SK-N-DZ (cell line): ENCODE measurements at regions not wholly inside any gene's neighbourhood (a gene's known extent, or its start where the extent isn't known, plus 50 kb on each side); places are given as distances from the start of the nearest gene placed in this dataset.
"Not testable (repeated sequence)": the region's sequence is repeated elsewhere in the genome, so short reads cannot be mapped to it uniquely, and the experiment has no call there.

Experiments used
- DNase-seq: peaks from one replicate; pipeline ENCODE4 v3.0.0-alpha.2; 2015; ENCODE audit warnings: low spot score

DNA sequence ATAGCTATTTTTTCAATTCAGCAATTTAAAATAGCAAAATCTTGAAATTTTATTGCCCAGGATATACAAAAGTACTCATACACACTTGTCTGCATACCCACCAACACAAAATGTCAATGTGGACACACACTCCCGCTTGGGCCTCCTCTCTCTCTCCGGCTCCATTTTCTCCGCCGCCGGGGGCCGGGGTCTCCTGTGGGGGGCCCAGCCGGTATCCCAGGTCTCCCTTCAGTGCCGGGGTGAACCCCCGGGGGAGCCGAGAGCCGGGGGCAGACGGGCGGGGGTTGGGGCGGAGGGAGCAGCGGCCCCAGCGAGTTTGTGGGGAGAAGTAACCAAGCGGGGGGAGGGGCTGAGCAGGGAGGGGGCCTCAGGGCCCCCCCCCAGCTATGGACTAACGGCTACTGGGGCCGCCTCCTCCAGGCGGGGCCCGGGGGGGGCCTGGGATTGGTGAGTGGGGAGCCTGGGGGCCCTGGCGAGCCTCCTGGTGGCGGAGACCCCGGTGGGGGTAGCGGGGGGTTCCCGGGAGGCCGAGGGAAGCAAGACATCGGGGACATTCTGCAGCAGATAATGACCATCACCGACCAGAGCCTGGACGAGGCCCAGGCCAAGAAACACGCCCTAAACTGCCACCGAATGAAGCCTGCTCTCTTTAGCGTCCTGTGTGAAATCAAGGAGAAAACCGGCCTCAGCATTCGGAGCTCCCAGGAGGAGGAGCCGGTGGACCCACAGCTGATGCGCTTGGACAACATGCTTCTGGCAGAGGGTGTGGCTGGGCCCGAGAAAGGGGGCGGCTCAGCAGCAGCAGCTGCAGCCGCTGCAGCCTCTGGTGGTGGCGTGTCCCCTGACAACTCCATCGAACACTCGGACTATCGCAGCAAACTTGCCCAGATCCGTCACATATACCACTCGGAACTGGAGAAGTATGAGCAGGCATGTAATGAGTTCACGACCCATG lies 56.6 kb downstream of the CHST2 start:
- DNase-seq, result not testable (repeated sequence)

GRCh38 chr3:143177965-143178364 lies 58.4 kb downstream of the CHST2 start:
- not testable (repeated sequence) for DNase-seq

GRCh38 chr3:143178775-143179548 lies 59.4 kb downstream of the CHST2 start:
- DNase-seq, result not testable (repeated sequence)

GRCh38 chr3:143179603-143180002 lies 60.0 kb downstream of the CHST2 start:
- DNase-seq, result no peak

GRCh38 chr3:143180860-143181259 lies 61.3 kb downstream of the CHST2 start:
- DNase-seq, result not testable (repeated sequence)

DNA sequence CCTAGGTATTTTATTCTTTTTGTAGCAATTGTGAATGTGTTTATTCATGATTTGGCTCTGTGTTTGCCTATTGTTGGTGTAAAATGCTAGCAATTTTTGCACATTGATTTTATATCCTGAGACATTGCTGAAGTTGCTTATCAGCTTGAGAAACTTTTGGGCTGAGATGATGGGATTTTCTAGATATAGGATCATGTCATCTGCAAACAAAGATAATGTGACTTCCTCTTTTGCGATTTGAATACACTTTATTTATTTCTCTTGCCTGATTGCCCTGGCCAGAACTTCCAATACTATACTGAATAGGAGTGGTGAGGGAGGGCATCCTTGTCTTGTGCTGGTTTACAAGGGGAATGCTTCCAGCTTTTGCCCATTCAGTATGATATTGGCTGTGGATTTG lies 62.4 kb downstream of the CHST2 start:
- not testable (repeated sequence) for DNase-seq

DNA sequence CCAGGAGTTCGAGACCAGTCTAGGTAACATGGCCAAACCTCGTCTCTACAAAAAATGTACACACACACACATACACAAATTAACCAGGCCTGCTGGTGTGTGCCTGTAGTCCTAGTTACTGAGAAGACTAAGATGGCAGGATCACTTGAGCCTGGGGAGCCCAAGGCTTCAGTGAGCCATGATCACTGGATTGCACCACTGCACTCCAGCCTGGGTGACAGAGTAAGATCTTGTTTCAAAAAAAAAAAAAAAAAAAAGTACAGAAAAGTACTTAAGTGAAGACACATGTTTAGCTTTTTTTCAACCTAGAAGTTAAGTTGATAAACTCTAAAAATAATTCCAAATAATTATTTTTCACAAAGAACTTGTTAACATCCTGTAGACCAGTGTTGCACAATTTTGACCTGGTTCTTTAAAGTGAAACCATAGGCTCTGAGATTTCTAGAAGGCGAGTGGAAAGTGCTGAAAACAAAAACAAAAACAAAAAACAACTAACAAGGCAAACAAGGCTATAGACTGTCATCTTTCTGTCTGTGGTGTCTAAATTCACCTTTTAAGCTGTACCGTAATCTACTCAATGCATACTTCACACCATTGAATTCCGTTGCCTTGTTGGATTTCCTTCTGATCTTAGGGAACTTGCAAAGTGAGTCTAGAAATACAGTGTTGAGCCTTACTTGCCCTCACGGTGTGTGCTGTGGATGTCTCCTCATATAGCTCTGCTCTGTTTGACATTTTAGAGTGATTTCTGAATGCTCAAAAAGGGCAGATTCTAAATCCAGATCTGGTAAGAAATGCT lies 63.5 kb downstream of the CHST2 start:
- DNase-seq, result no peak

GRCh38 chr3:143183665-143183964 lies 64.0 kb downstream of the CHST2 start:
- DNase-seq, result no peak

DNA sequence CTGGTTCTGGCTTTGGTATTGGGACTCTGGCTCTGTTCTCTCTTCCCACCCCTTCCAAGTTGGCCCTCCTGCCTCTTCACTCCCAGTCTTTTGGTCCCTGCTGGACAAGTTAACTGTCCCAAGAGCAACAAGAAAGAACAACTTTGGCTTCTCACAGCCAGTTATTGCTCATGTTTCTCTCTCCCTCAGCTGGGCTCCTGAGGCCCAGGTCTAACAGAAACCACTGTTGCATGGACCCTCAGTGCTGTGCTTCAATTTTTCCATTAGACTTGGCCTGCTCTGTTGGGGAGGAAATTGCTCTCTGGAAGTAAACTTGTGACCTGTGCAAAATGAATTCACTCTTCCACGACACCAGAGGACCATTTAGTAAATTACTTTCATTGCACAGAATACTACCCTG lies 64.5 kb downstream of the CHST2 start:
- no peak for DNase-seq

DNA sequence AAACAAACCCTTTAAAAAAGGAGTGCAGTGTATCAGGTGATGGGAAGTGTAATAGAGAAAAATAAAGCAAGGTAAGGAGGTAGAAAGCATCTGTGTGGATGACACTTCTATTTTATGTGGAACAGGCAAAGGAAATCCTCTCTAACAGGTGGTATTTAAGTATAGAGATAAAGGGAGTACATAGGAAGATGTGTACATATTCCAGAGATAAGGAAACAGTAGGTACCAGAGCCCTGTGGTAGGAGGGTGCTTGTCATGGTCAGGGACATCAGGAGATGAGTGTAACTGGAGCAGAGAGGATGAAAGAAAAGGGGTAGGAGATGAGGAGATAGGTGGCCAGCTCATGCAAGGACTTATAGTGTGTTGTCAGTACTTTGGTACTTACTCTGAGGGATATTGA lies 65.8 kb downstream of the CHST2 start:
- no peak for DNase-seq

DNA sequence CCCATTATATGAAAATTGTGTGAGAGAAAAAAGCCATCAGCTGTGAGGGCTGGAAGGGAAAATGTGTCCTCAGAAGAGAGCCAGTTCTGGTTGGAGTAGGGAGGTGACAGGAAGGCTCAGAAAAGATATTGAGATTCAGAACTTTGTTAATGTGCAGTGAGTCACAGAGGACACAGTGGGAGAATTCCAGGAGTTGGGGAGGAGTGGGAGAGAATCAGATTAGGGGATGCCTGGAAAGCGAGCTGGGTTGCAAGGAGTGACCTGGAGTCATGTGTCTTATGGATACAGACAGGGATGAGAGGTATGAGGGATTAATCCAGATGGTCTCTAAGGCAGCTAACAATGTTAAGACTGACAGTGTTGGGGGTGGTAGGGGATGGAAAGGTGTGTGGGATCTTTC lies 67.5 kb downstream of the CHST2 start:
- peak; percentile 22 for DNase-seq

DNA sequence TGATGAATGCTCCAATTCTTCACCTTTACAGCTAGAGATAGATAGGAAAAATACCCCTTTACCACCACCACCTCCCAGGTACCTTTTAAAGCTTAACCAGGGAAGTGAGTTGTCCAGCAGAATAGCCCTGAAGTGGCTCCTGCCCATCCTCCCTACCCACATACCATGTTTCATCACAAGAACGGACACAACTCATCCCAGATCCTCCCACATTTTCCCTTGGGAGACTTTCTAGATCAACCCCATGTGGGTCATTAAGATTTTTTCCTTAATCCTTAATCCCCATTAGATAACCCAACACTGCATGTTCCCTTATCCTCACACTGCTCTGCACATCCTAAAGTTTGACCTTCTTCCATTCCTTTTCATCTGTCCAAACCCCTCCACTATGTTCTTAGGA lies 69.3 kb downstream of the CHST2 start:
- DNase-seq, result no peak

DNA sequence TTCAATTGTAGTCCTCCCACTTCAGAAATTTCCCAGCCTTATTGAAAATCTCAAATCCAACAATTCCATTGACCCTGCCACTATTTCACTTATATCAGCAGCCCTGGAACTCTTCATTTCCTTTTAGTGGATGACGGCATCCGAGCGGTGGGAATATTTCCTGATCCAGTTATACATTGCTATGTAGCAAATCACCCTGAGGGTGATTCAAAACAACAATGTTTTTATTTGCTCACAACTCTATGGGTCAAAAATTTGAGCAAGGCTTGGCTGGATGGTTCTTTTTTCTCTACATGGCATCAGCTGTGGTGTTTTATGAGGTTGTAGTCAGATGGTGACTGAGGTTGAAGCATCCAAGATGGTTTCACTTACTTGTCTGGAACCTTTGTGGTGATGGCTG lies 70.5 kb downstream of the CHST2 start:
- DNase-seq, result no peak

DNA sequence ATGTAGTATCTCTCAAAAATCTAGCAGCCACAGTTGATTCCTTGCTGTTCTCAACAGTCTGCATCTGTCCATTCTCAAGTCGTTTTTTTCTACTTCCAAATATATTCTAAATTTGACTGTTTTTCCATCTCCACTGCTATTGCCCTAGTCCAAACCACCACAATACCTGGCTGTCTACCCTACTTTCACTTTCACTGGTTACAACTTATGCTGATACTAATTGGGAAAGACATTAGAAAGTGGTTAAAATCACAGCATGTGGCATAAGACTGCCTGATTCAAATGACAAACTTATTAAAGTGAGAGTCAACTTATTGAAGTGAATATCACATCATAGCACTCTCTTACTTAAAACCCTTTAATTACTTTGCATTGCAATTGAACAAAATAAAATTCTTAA lies 72.6 kb downstream of the CHST2 start:
- DNase-seq, result no peak

DNA sequence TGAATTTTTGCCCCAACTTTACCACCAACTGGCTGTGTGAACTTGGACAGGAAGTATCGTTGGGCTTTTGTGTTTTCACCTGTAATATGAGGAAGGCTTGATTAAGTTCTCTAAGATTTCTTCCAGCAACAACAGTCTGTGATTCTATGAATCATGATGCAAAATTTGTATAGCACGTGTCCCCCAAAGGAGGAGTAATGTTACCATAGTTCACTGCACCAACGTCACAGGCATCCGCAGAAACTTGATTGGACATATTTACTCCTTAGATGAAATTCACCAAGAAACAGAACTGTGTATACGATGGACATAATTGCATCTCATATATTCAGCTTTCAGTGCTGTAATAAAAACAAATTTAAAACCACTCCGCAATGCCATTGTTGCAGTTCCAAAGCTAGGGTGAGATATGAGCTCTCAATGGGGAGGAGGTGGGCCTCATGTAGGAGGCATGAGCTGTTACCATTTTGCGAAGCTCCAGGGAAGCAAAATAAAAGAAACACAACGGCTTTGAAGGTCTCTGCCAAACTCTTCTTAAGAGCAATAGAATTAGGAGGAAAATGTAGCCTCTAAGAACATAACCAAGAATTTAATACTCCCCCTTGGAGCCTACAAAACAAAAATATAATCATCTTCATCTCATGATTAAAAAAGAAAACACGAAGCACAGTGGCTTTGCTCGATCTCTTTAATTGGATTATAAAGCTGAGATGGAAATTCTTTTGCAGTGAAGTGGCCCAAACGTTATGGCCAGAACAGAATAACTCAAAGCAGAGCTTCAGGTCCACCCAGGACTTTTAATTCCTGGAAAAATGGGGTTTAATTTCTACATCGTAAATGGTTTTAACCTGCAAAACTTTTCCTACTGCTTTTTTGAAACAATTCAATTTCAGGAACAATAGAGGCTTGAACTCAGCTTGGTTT lies 80.7 kb downstream of the CHST2 start:
- no peak for DNase-seq

- DNase-seq, result no peak
Observed at GRCh38 chr3:143201045-143201444, 81.5 kb downstream of the CHST2 start.

DNA sequence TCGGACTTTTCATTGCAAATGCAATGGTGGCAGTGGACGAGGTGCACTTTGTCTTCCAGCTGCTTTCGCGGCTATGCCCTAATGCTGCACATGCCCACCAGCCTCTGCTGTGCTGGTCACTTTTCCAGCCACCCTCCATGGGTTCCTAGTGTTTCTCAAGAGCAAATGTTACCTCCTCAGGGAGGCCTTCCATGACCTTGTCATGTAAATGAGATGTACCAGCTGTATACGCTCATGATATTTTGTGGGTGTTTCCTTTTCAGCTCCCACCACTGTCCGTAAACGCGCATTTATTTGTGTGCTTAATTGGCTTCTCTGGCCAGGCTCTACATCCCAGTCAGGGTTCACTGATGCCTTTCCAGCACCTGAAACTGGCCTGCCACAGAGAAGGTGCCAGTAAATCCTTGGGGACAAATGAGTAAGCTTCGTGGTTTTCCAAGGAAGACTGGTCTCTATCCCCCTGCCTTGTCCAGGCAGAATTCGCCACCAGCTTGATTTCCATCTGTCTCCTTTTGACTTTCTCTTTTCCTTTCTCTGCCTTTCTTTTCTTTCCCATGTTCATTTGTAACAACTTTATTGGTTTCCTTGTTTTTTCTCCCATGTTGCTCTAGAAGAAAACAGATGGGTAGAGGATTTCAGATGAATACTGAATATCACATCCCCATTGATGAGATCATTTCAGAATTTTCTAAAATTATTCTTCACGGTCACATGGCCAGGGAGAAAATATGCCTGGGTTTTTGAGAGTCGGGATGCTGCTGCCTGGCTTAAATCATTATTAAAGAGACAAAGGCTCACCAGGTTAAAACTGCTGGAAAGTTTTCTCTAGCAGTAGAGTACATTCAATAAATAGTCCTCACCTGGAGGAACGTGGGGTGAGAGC lies 82.5 kb downstream of the CHST2 start:
- DNase-seq, result no peak

- no peak for DNase-seq
Observed at GRCh38 chr3:143203142-143203541, 83.6 kb downstream of the CHST2 start.

GRCh38 chr3:143203848-143204247 lies 84.3 kb downstream of the CHST2 start:
- no peak for DNase-seq

GRCh38 chr3:143206955-143207337 lies 87.4 kb downstream of the CHST2 start:
- DNase-seq, result no peak
